ENCODE measurements at regions not wholly inside any gene's neighbourhood (a gene's known extent, or its start where the extent isn't known, plus 50 kb on each side); places are given as distances from the start of the nearest gene placed in this dataset.

DNA sequence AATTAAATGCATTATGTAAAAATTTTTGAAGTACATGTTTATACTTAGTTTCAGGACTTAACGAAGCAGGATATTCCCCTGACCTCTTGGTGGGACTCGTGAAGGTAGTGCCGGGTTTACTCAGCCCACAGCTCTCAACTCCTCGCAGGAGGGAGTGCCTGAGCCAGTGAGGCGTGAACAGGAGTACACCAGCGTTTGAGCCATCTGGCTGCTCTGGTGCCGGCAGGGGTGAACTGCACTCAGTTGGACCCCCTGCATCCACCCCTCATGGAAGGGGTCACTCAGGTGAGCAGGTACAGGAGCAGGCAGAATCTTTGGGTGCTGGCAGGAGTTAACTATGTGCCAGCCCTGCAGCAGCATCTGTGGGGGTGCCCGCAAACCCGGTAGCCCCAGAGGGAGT lies 625.1 kb upstream of the PCDH15 start:
- H3K14ac ChIP-seq (ENCODE audit: insufficient read length): no peak overlapping the region
- TF ChIP-seq RXRA (IDR thresholded peaks at IDR 0.05; ENCODE audit: insufficient read depth, low read depth, low read length) (no peak), NANOG (IDR thresholded peaks at IDR 0.05; ENCODE audit: insufficient read depth, low read depth, low read length, poor library complexity, severe bottlenecking) (no peak), YY1 (IDR thresholded peaks at IDR 0.05; ENCODE audit: low read depth, low read length) (no peak), SIN3A (conservative IDR thresholded peaks at IDR 0.05 in 1 of 2, IDR thresholded peaks at IDR 0.05 in 1 of 2; ENCODE audit: low read depth in 1 of 2, low read length in 2 of 2) (no peak), EZH2 (IDR thresholded peaks at IDR 0.05; ENCODE audit: low read depth, low read length, severe bottlenecking) (no peak), RBBP5 (IDR thresholded peaks at IDR 0.05; ENCODE audit: borderline replicate concordance, low read depth, low read length) (no peak), ZNF274 (IDR thresholded peaks at IDR 0.05; ENCODE audit: borderline replicate concordance, extremely low read depth, low read length) (no peak), BRCA1 (IDR thresholded peaks at IDR 0.05; ENCODE audit: low read depth, low read length) (no peak), PHF8 (conservative IDR thresholded peaks at IDR 0.05; ENCODE audit: low read depth, low read length) (no peak), MAFK (IDR thresholded peaks at IDR 0.05; ENCODE audit: low read depth, low read length) (no peak), TCF12 (IDR thresholded peaks at IDR 0.05; ENCODE audit: low read depth, low read length) (no peak), POLR2A (IDR thresholded peaks at IDR 0.05; ENCODE audit: control extremely low read depth in 1 of 2, low read depth in 2 of 2, low read length in 2 of 2) (no peak), GTF2F1 (IDR thresholded peaks at IDR 0.05; ENCODE audit: borderline replicate concordance, low read depth, low read length) (no peak), POU5F1 (IDR thresholded peaks at IDR 0.05; ENCODE audit: low read depth, low read length) (no peak), KDM5A (IDR thresholded peaks at IDR 0.05; ENCODE audit: low read length) (no peak)
- H3K4me1 ChIP-seq (replicated peaks in 1 of 4; ENCODE audit: control insufficient read depth in 3 of 4, insufficient read depth in 4 of 4, low read length in 3 of 4): no peaks in the 10 kb centered on the region
- H3K4me3 ChIP-seq (ENCODE audit: extremely low read depth in 1 of 4, insufficient read depth in 2 of 4, low read depth in 3 of 4, low read length in 4 of 4): no peak overlapping the region
- H3K79me1 ChIP-seq (ENCODE audit: low read depth, low read length): no peaks in the 10 kb centered on the region
- no peaks in the 10 kb centered on the region for H4K20me1 ChIP-seq (replicated peaks in 1 of 2; ENCODE audit: control insufficient read depth in 1 of 2, insufficient read depth in 2 of 2, low read length in 2 of 2)
- no peak overlapping the region for H3K4ac ChIP-seq (replicated peaks; ENCODE audit: insufficient read length, low read depth, low read length)
- no peak overlapping the region for H3K23ac ChIP-seq (ENCODE audit: insufficient read length)
- H3K4me2 ChIP-seq (ENCODE audit: insufficient read depth in 1 of 2, low read depth in 2 of 2, low read length in 2 of 2): no peak overlapping the region
- no peak overlapping the region for H3K56ac ChIP-seq (replicated peaks; ENCODE audit: insufficient read length, low read depth, low read length)
- no peak overlapping the region for H2BK12ac ChIP-seq (ENCODE audit: low read depth, low read length)
- H4K91ac ChIP-seq (replicated peaks; ENCODE audit: insufficient read length, low read length): no peak overlapping the region
- H3K79me2 ChIP-seq (ENCODE audit: control insufficient read depth in 1 of 2, insufficient read depth in 2 of 2, low read length in 2 of 2): no peaks in the 10 kb centered on the region
- WGBS, 2 experiments (ENCODE audit: extremely low coverage in 1 of 2, insufficient coverage in 1 of 2, insufficient read length in 1 of 2, insufficient replicate concordance in 2 of 2, low coverage in 1 of 2, low lambda C conversion rate in 2 of 2, missing lambda C conversion rate in 1 of 2): 96% methylated on average over 9 of the region's 9 CpGs; no CpG with 5 or more reads in 1 of the 2 experiments
- H3K27ac ChIP-seq (ENCODE audit: low read depth, low read length): no peak overlapping the region
- no peak overlapping the region for H2BK120ac ChIP-seq (replicated peaks; ENCODE audit: low read depth, low read length)
- no peak overlapping the region for H4K5ac ChIP-seq (ENCODE audit: insufficient read length, low read depth, low read length)
- H2BK15ac ChIP-seq (ENCODE audit: low read length): no peak overlapping the region
- no peaks in the 10 kb centered on the region for H3K27me3 ChIP-seq (replicated peaks in 1 of 4; ENCODE audit: control insufficient read depth in 3 of 4, extremely low read depth in 1 of 4, insufficient read depth in 3 of 4, low read length in 3 of 4)
- H2BK20ac ChIP-seq (ENCODE audit: low read length): no peak overlapping the region
- CTCF ChIA-PET (ENCODE audit: partially characterized antibody): interaction anchor here (0.7 to 0.9 kb wide), 2 partner anchors 22 to 1398 kb away, joined by 3 read pairs; no protein-coding TSS in a partner anchor
- POLR2A ChIA-PET (ENCODE audit: partially characterized antibody): no interaction called here
- H3K18ac ChIP-seq (ENCODE audit: extremely low read depth, low read length): no peak overlapping the region
- no peaks in the 10 kb centered on the region for H3K23me2 ChIP-seq (ENCODE audit: low read depth, low read length)
- no peaks in the 10 kb centered on the region for H3K9me3 ChIP-seq (ENCODE audit: insufficient read depth in 2 of 2, low read depth in 1 of 2, low read length in 1 of 2)
- no peak for DNase-seq (ENCODE audit: low read depth in 1 of 2, low spot score in 2 of 2)
- H4K8ac ChIP-seq (ENCODE audit: extremely low read depth, insufficient read depth, low read length): no peak overlapping the region
- H2BK5ac ChIP-seq (ENCODE audit: low read depth, low read length): no peak overlapping the region
- H3K36me3 ChIP-seq (ENCODE audit: control insufficient read depth in 2 of 4, insufficient read depth in 4 of 4, low read length in 3 of 4): no peaks in the 10 kb centered on the region
- H2AK5ac ChIP-seq (ENCODE audit: low read depth, low read length): no peak overlapping the region
- H2AFZ ChIP-seq (ENCODE audit: low read length): peak overlapping the region; percentile 5; the same call in 1 of the 2 replicates
- FAIRE-seq: no peak
- H3K9ac ChIP-seq (replicated peaks in 1 of 4; ENCODE audit: extremely low read depth in 1 of 4, low read depth in 3 of 4, low read length in 3 of 4): no peak overlapping the region

Data from H1 (cell line).